IMR-90 (cell line): ENCODE measurements at regions not wholly inside any gene's neighbourhood (a gene's known extent, or its start where the extent isn't known, plus 50 kb on each side); places are given as distances from the start of the nearest gene placed in this dataset.

Experiments
- ATAC-seq: fragments of 200-7000 bp; cut with Tn5 transposase; 2 replicates; pipeline ENCODE4 v1.9.1; 2020; ENCODE audit warnings: low read depth, mild to moderate bottlenecking, moderate library complexity
- BruUV-seq: library from RNA; stranded (reverse); fragments of 400-500 nt; replicated peaks from 2 replicates; lab custom pipeline; 2021; lab: Mats Ljungman, UMichigan
- CTCF ChIA-PET: fragments of 300-600 bp; formaldehyde crosslinking; extraction: SDS; loops from one replicate; lab custom pipeline; 2021; ENCODE audit warnings: antibody characterized with exemption; lab: Yijun Ruan, JAX
- POLR2A ChIA-PET: fragments of 300-600 bp; sonication (Branson Sonifier 250); formaldehyde crosslinking; loops from one replicate; lab custom pipeline; 2022; ENCODE audit warnings: antibody characterized with exemption; ENCODE audit not compliant: unreplicated experiment; lab: Charles Lee
- DNase-seq: peaks from one replicate; pipeline ENCODE4 v3.0.0; 2013
- H2AFZ ChIP-seq: replicated peaks from 2 replicates; pipeline ENCODE3; 2013; ENCODE audit warnings: low read length, mild to moderate bottlenecking; ENCODE audit not compliant: poor library complexity
- H2AK5ac ChIP-seq: 2 replicates; pipeline ENCODE4 v1.6.1; 2013; ENCODE audit warnings: low read depth, low read length, inconsistent platforms
- H2AK9ac ChIP-seq: replicated peaks from 2 replicates; pipeline ENCODE3; 2013; ENCODE audit warnings: mild to moderate bottlenecking, low read depth, low read length, moderate library complexity; ENCODE audit not compliant: poor library complexity
- H2BK120ac ChIP-seq: 2 replicates; pipeline ENCODE4 v1.6.1; 2013; ENCODE audit warnings: low read depth, low read length, inconsistent platforms
- H2BK15ac ChIP-seq: 3 replicates; pipeline ENCODE4 v1.6.1; 2013; ENCODE audit warnings: low read depth, low read length, inconsistent platforms
- H2BK20ac ChIP-seq: 2 replicates; pipeline ENCODE4 v1.6.1; 2013; ENCODE audit warnings: low read depth, mild to moderate bottlenecking, inconsistent platforms, low read length, moderate library complexity
- H2BK5ac ChIP-seq: 2 replicates; pipeline ENCODE4 v1.6.1; 2013; ENCODE audit warnings: mild to moderate bottlenecking, low read depth, low read length, inconsistent platforms; ENCODE audit not compliant: poor library complexity, severe bottlenecking
- H3K14ac ChIP-seq: replicated peaks from 2 replicates; pipeline ENCODE4 v1.6.1; 2013; ENCODE audit warnings: low read depth, low read length, inconsistent platforms
- H3K18ac ChIP-seq: 2 replicates; pipeline ENCODE4 v1.6.1; 2013; ENCODE audit warnings: low read depth, low read length, control low read depth
- H3K23ac ChIP-seq: 2 replicates; pipeline ENCODE4 v1.6.1; 2013; ENCODE audit warnings: low read depth, low read length, inconsistent platforms
- H3K27ac ChIP-seq: 2 replicates; pipeline ENCODE4 v1.5.1; 2013; ENCODE audit warnings: mild to moderate bottlenecking, control low read depth, low read length; ENCODE audit not compliant: insufficient read depth
- H3K27me3 ChIP-seq: 2 replicates; pipeline ENCODE4 v1.6.1; 2013; ENCODE audit warnings: low read length; ENCODE audit not compliant: control insufficient read depth, insufficient read depth
- H3K36me3 ChIP-seq: 2 replicates; pipeline ENCODE4 v1.6.1; 2013; ENCODE audit warnings: low read length, mixed read lengths; ENCODE audit not compliant: control insufficient read depth, insufficient read depth
- H3K4ac ChIP-seq: 2 replicates; pipeline ENCODE4 v1.6.1; 2013; ENCODE audit warnings: low read depth, low read length, inconsistent platforms
- H3K4me1 ChIP-seq: 2 replicates; pipeline ENCODE4 v1.6.1; 2013; ENCODE audit warnings: low read length, mixed read lengths; ENCODE audit not compliant: control insufficient read depth, insufficient read depth
- H3K4me2 ChIP-seq: 2 replicates; pipeline ENCODE4 v1.6.1; 2013; ENCODE audit warnings: low read depth, mild to moderate bottlenecking, control low read depth, low read length, moderate library complexity
- H3K4me3 ChIP-seq: 2 replicates; pipeline ENCODE4 v1.5.1; 2013; ENCODE audit warnings: low read depth, mild to moderate bottlenecking, control low read depth, low read length, moderate library complexity; ENCODE audit not compliant: insufficient read depth
- H3K56ac ChIP-seq: 2 replicates; pipeline ENCODE4 v1.6.1; 2013; ENCODE audit warnings: low read length, inconsistent platforms; ENCODE audit not compliant: insufficient read depth; ENCODE audit errors: extremely low read depth
- H3K79me1 ChIP-seq, 2 experiments: 2 replicates each; pipeline ENCODE4 v1.6.1; 2013; ENCODE audit warnings: low read length in 2 of 2, inconsistent platforms in 1 of 2, low read depth in 1 of 2
- H3K9ac ChIP-seq: 2 replicates; pipeline ENCODE4 v1.6.1; 2013; ENCODE audit warnings: low read depth, low read length, control low read depth
- H3K9me1 ChIP-seq: 2 replicates; pipeline ENCODE4 v1.6.1; 2013; ENCODE audit warnings: low read length, inconsistent platforms; ENCODE audit not compliant: insufficient read depth
- H3K9me3 ChIP-seq: 2 replicates; pipeline ENCODE4 v1.6.1; 2013; ENCODE audit warnings: low read length; ENCODE audit not compliant: control insufficient read depth, insufficient read depth
- H4K20me1 ChIP-seq: 2 replicates; pipeline ENCODE4 v1.6.1; 2013; ENCODE audit warnings: low read length, inconsistent platforms; ENCODE audit not compliant: insufficient read depth
- H4K5ac ChIP-seq: 2 replicates; pipeline ENCODE4 v1.6.1; 2013; ENCODE audit warnings: mild to moderate bottlenecking, low read depth, low read length, control low read depth
- H4K8ac ChIP-seq, 2 experiments: 2 replicates each; pipeline ENCODE4 v1.6.1; 2013; ENCODE audit warnings: low read depth in 2 of 2, low read length in 2 of 2, control low read depth in 1 of 2, inconsistent platforms in 1 of 2
- H4K91ac ChIP-seq: 2 replicates; pipeline ENCODE4 v1.6.1; 2013; ENCODE audit warnings: low read depth, low read length, inconsistent platforms; ENCODE audit not compliant: insufficient read depth
- CHD1 ChIP-seq: IDR thresholded peaks from 2 replicates; pipeline ENCODE4 v1.6.1; 2012; ENCODE audit warnings: low read depth, low read length, improper control_type of control experiment
- MAZ ChIP-seq: IDR thresholded peaks from 2 replicates; pipeline ENCODE4 v1.6.1; 2012; ENCODE audit warnings: low read depth, mild to moderate bottlenecking, low read length, improper control_type of control experiment, moderate library complexity, borderline replicate concordance
- MXI1 ChIP-seq: IDR thresholded peaks from 2 replicates; pipeline ENCODE4 v1.6.1; 2012; ENCODE audit warnings: low read depth, mild to moderate bottlenecking, low read length, moderate library complexity, borderline replicate concordance
- RCOR1 ChIP-seq: IDR thresholded peaks from 2 replicates; pipeline ENCODE4 v1.6.1; 2012; ENCODE audit warnings: mild to moderate bottlenecking, low read length, improper control_type of control experiment; ENCODE audit not compliant: insufficient replicate concordance
- SMC3 ChIP-seq: fragments of 150-350 bp; IDR thresholded peaks from 2 replicates; pipeline ENCODE4 v1.6.1; 2016; ENCODE audit warnings: low read depth, mild to moderate bottlenecking, antibody characterized with exemption, low read length, moderate library complexity
- WGBS, 2 experiments: methylation state at CpG; one replicate each; pipeline versions ENCODE4 v1.1.5 to v1.1.7; 2013; ENCODE audit warnings: missing lambda C conversion rate in 2 of 2; ENCODE audit not compliant: insufficient read length in 1 of 2; ENCODE audit errors: extremely low coverage in 2 of 2; 5-methylcytosine and 5-hydroxymethylcytosine counted together
- dilution Hi-C: fragments of 300-500 bp; cut with HindIII; formaldehyde crosslinking; loops from one replicate; pipeline ENCODE4 v1.14.3; 2018; ENCODE audit warnings: low sequenced_read_pairs; ENCODE audit not compliant: unreplicated experiment
- in situ Hi-C: fragments of 300-500 bp; cut with MboI; formaldehyde crosslinking; loops from 3 replicates; pipeline ENCODE4 v1.14.3; 2019; ENCODE audit warnings: low sequenced_read_pairs, inconsistent platforms, mixed read lengths
- intact Hi-C: fragments of 100-400 bp; cut with micrococcal nuclease; formaldehyde crosslinking; loops from 2 replicates; pipeline ENCODE4 v1.10.0; 2022
- TF ChIP-seq, protein P1 (sequence below): fragments of 150-350 bp; IDR thresholded peaks from 2 replicates; pipeline ENCODE4 v1.6.1; 2016; ENCODE audit warnings: low read depth, mild to moderate bottlenecking, low read length, moderate library complexity, borderline replicate concordance

DNA sequence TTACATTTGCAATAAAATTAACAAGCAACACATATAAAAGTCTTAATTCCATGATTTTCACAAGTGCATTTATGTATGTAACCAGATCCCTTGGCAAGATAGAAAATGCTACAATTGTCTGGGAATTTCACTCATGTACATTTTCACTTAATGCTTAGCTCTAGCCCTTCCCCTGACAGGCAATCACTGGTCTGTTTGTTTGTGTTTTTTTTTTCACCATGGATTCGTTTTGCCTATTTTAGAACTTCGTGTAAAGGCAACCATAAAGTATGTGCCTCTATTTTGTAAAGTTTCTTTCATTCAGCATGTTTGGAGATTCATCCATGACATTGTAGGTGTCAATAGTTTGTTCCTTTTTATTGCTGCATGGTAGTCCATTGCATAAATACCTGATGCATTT is 260.9 kb upstream of the SLCO3A1 start:
- Histone ChIP-seq H3K27me3 (no peaks in the 10 kb centered on the region; the same call in none of the 2 replicates), H2AFZ (no peak overlapping the region)
- CTCF ChIA-PET, result no interaction called here

More for the DNA sequence above, 260.9 kb upstream of the SLCO3A1 start:
- dilution Hi-C loops (no loop called here), in situ Hi-C loops (no loop called here), intact Hi-C loops (no loop called here)
- Histone ChIP-seq H3K79me1 (no peaks in the 10 kb centered on the region), H2BK120ac (no peak overlapping the region), H3K27ac (no peak overlapping the region), H2AK9ac (no peak overlapping the region), H4K8ac (no peak overlapping the region), H2AK5ac (no peak overlapping the region), H3K9ac (no peak overlapping the region), H3K18ac (no peak overlapping the region), H3K23ac (no peak overlapping the region), H2BK5ac (no peak overlapping the region), H3K4me1 (no peaks in the 10 kb centered on the region), H3K9me1 (no peaks in the 10 kb centered on the region), H3K4ac (no peak overlapping the region), H4K91ac (no peak overlapping the region), H3K4me3 (no peak overlapping the region), H4K20me1 (no peaks in the 10 kb centered on the region), H3K36me3 (no peaks in the 10 kb centered on the region), H4K5ac (no peak overlapping the region), H3K4me2 (no peak overlapping the region), H3K9me3 (no peaks in the 10 kb centered on the region), H2BK20ac (no peak overlapping the region), H3K14ac (no peak overlapping the region), H2BK15ac (no peak overlapping the region), H3K56ac (no peak overlapping the region)
- POLR2A ChIA-PET, result no interaction called here
- ATAC-seq, result no peak
- no TSS peak for BruUV-seq
- TF ChIP-seq CHD1, result no peak
- no peak for TF ChIP-seq MAZ
- TF ChIP-seq, protein P1, sequence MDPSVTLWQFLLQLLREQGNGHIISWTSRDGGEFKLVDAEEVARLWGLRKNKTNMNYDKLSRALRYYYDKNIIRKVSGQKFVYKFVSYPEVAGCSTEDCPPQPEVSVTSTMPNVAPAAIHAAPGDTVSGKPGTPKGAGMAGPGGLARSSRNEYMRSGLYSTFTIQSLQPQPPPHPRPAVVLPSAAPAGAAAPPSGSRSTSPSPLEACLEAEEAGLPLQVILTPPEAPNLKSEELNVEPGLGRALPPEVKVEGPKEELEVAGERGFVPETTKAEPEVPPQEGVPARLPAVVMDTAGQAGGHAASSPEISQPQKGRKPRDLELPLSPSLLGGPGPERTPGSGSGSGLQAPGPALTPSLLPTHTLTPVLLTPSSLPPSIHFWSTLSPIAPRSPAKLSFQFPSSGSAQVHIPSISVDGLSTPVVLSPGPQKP, result no peak
- no peak for TF ChIP-seq SMC3
- no peak for TF ChIP-seq MXI1
- no peak for TF ChIP-seq RCOR1
- DNase-seq, result no peak
- WGBS, 2 experiments, result no CpG with 5 or more reads among the region's 2 CpGs
